ENCODE measurements at regions not wholly inside any gene's neighbourhood (a gene's known extent, or its start where the extent isn't known, plus 50 kb on each side); places are given as distances from the start of the nearest gene placed in this dataset.
"Not testable (repeated sequence)": the region's sequence is repeated elsewhere in the genome, so short reads cannot be mapped to it uniquely, and the experiment has no call there.

- no peak for DNase-seq
These were observed 267.8 kb upstream of the NRP1 start for GRCh38 chr10:33602278-33602677.

- DNase-seq, result no peak
These were observed 265.9 kb upstream of the NRP1 start for GRCh38 chr10:33600381-33600780.

- no peak for DNase-seq
These were observed 262.0 kb upstream of the NRP1 start for GRCh38 chr10:33596422-33596821.

- no peak for DNase-seq
These were observed 260.0 kb upstream of the NRP1 start for GRCh38 chr10:33594475-33594874.

- DNase-seq, result no peak
These were observed 254.6 kb upstream of the NRP1 start for GRCh38 chr10:33588974-33589600.

GRCh38 chr10:33584596-33584995 lies 250.1 kb upstream of the NRP1 start:
- not testable (repeated sequence) for DNase-seq

GRCh38 chr10:33579996-33580395 lies 245.5 kb upstream of the NRP1 start:
- DNase-seq, result no peak

- DNase-seq, result no peak
These were observed 239.1 kb upstream of the NRP1 start for GRCh38 chr10:33573606-33574005.

- no peak for DNase-seq
These were observed 237.1 kb upstream of the NRP1 start for GRCh38 chr10:33571616-33572015.

- peak in 3 of 14 donors; percentile 8 to 26 (median 21) for DNase-seq
These were observed 236.0 kb upstream of the NRP1 start for GRCh38 chr10:33570495-33570894.

- no peak for DNase-seq
These were observed 235.2 kb upstream of the NRP1 start for GRCh38 chr10:33569702-33570101.

GRCh38 chr10:33566426-33566825 lies 232.0 kb upstream of the NRP1 start:
- no peak for DNase-seq

- DNase-seq, result no peak
These were observed 231.5 kb upstream of the NRP1 start for GRCh38 chr10:33566001-33566400.

- no peak for DNase-seq
These were observed 230.8 kb upstream of the NRP1 start for GRCh38 chr10:33565231-33565630.

- DNase-seq, result no peak
These were observed 224.6 kb upstream of the NRP1 start for GRCh38 chr10:33559105-33559504.

- no peak for DNase-seq
These were observed 222.8 kb upstream of the NRP1 start for GRCh38 chr10:33557313-33557712.

GRCh38 chr10:33556620-33557019 lies 222.2 kb upstream of the NRP1 start:
- no peak for DNase-seq

- no peak for DNase-seq
These were observed 221.6 kb upstream of the NRP1 start for GRCh38 chr10:33556103-33556502.

GRCh38 chr10:33553748-33554571 lies 219.5 kb upstream of the NRP1 start:
- no peak for DNase-seq

GRCh38 chr10:33552290-33552689 lies 217.8 kb upstream of the NRP1 start:
- no peak for DNase-seq

GRCh38 chr10:33550811-33551210 lies 216.3 kb upstream of the NRP1 start:
- DNase-seq, result no peak

- no peak for DNase-seq
These were observed 213.5 kb upstream of the NRP1 start for GRCh38 chr10:33547976-33548375.

GRCh38 chr10:33546031-33546430 lies 211.6 kb upstream of the NRP1 start:
- no peak for DNase-seq
